Endodermal cell (in vitro differentiated cells): ENCODE measurements at regions not wholly inside any gene's neighbourhood (a gene's known extent, or its start where the extent isn't known, plus 50 kb on each side); places are given as distances from the start of the nearest gene placed in this dataset.
"Not testable (repeated sequence)": the region's sequence is repeated elsewhere in the genome, so short reads cannot be mapped to it uniquely, and the experiment has no call there.

Source experiments
- DNase-seq: peaks from one replicate; pipeline ENCODE4 v3.0.0-alpha.2; 2017
- H3K27ac ChIP-seq: 2 replicates; pipeline ENCODE4 v1.5.1; 2013; ENCODE audit warnings: mild to moderate bottlenecking, low read depth, low read length, moderate library complexity
- H3K27me3 ChIP-seq: 2 replicates; pipeline ENCODE4 v1.6.1; 2013; ENCODE audit warnings: mild to moderate bottlenecking, low read length, moderate library complexity; ENCODE audit not compliant: insufficient read depth, control insufficient read depth, poor library complexity, severe bottlenecking
- H3K36me3 ChIP-seq: 2 replicates; pipeline ENCODE4 v1.7.0; 2013; ENCODE audit warnings: mild to moderate bottlenecking, low read length, moderate library complexity; ENCODE audit not compliant: control insufficient read depth, insufficient read depth
- H3K4me1 ChIP-seq: one replicate; pipeline ENCODE4 v1.7.0; 2013; ENCODE audit warnings: low read length; ENCODE audit not compliant: control insufficient read depth, insufficient read depth
- H3K4me3 ChIP-seq: 2 replicates; pipeline ENCODE4 v1.5.1; 2013; ENCODE audit warnings: mild to moderate bottlenecking, low read length, moderate library complexity
- H3K9ac ChIP-seq: 2 replicates; pipeline ENCODE4 v1.6.1; 2013; ENCODE audit warnings: mild to moderate bottlenecking, low read length, moderate library complexity; ENCODE audit not compliant: poor library complexity, severe bottlenecking; ENCODE audit errors: extremely low read depth
- H3K9me3 ChIP-seq: 2 replicates; pipeline ENCODE4 v1.6.1; 2013; ENCODE audit warnings: mild to moderate bottlenecking, low read length, moderate library complexity; ENCODE audit not compliant: control insufficient read depth
- H3K27ac Mint-ChIP-seq: 2 replicates; pipeline ENCODE4 v1.8.0; 2020; ENCODE audit warnings: mixed read lengths
- H3K27me3 Mint-ChIP-seq: 2 replicates; pipeline ENCODE4 v1.8.0; 2021; ENCODE audit warnings: mild to moderate bottlenecking, mixed read lengths; ENCODE audit not compliant: insufficient read depth
- H3K36me3 Mint-ChIP-seq: 2 replicates; pipeline ENCODE4 v1.8.0; 2020; ENCODE audit warnings: low read depth, mixed read lengths
- H3K4me1 Mint-ChIP-seq: 2 replicates; pipeline ENCODE4 v1.8.0; 2020; ENCODE audit warnings: mixed read lengths
- H3K4me3 Mint-ChIP-seq: 2 replicates; pipeline ENCODE4 v1.8.0; 2020; ENCODE audit warnings: mild to moderate bottlenecking, moderate library complexity, mixed read lengths
- H3K9me3 Mint-ChIP-seq: 2 replicates; pipeline ENCODE4 v1.8.0; 2020; ENCODE audit warnings: mild to moderate bottlenecking, mixed read lengths
- CTCF ChIP-seq: fragments of 200-600 bp; sonication (generic); conservative IDR thresholded peaks from 2 replicates; pipeline ENCODE4 v1.5.0; 2021; ENCODE audit warnings: antibody characterized with exemption, mild to moderate bottlenecking
- WGBS, 2 experiments: methylation state at CpG; one replicate each; pipeline versions ENCODE4 v1.1.5 to v1.1.7; 2013; ENCODE audit warnings: missing lambda C conversion rate in 2 of 2, mixed read lengths in 1 of 2; ENCODE audit not compliant: insufficient coverage in 1 of 2, insufficient read length in 1 of 2; 5-methylcytosine and 5-hydroxymethylcytosine counted together

DNA sequence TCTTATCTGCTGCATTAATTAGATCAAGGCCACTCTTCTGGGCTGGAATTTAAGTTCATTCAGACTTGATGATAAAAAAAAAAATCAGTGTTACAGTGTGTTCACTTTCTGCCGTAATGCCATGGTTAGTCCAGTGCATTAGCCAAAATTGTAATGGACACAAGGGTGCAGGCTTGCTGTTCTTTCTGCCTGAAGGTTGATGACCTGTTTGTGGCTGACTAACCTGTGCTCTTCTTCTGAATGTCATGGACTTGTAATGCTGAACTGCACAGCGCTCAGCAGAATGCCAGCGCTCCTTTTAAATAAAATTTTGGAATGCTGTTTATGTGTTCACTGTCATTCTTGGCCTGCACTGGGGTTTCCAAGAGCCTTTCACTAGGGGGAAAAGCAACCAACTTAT lies 323.2 kb downstream of the ZNF248 start:
- Histone ChIP-seq H3K27ac (no peak overlapping the region), H3K9me3 (peaks cover 73% of the 10 kb centered on the region), H3K36me3 (no peaks in the 10 kb centered on the region), H3K27me3 (no peaks in the 10 kb centered on the region), H3K9ac (no peak overlapping the region), H3K4me3 (no peak overlapping the region), H3K4me1 (no peaks in the 10 kb centered on the region)
- H3K4me1 Mint-ChIP-seq: no peaks in the 10 kb centered on the region
- no peaks in the 10 kb centered on the region for H3K36me3 Mint-ChIP-seq
- H3K27me3 Mint-ChIP-seq: no peaks in the 10 kb centered on the region
- TF ChIP-seq CTCF: no peak
- no peak overlapping the region for H3K4me3 Mint-ChIP-seq
- peaks cover 89% of the 10 kb centered on the region for H3K9me3 Mint-ChIP-seq
- H3K27ac Mint-ChIP-seq: no peak overlapping the region
- DNase-seq: no peak
- 82 to 89% methylated on average over 3 of the region's 3 CpGs for WGBS, 2 experiments

- not testable (repeated sequence) for H3K27ac ChIP-seq, H3K27ac Mint-ChIP-seq, H3K9ac ChIP-seq, DNase-seq, H3K36me3 Mint-ChIP-seq, H3K36me3 ChIP-seq, H3K27me3 Mint-ChIP-seq, H3K27me3 ChIP-seq, H3K4me1 Mint-ChIP-seq, H3K4me1 ChIP-seq, H3K4me3 Mint-ChIP-seq, H3K4me3 ChIP-seq
- peak; percentile 37 for TF ChIP-seq CTCF
- peaks cover 76% of the 10 kb centered on the region for H3K9me3 Mint-ChIP-seq
- H3K9me3 ChIP-seq: peaks cover 70% of the 10 kb centered on the region
- 75% methylated on average over 2 of the region's 2 CpGs; no CpG with 5 or more reads in 1 of the 2 experiments for WGBS, 2 experiments
Measured at GRCh38 chr10:37525410-37525809, 332.0 kb downstream of the ZNF248 start.

GRCh38 chr10:37520488-37520887 lies 336.9 kb downstream of the ZNF248 start:
- 86% methylated on average over 1 of the region's 2 CpGs; no CpG with 5 or more reads in 1 of the 2 experiments for WGBS, 2 experiments
- no peaks in the 10 kb centered on the region for H3K4me1 Mint-ChIP-seq
- H3K9me3 Mint-ChIP-seq: peaks cover 66% of the 10 kb centered on the region
- Histone ChIP-seq H3K9ac (no peak overlapping the region), H3K36me3 (no peaks in the 10 kb centered on the region), H3K27ac (no peak overlapping the region), H3K4me3 (no peak overlapping the region), H3K4me1 (no peaks in the 10 kb centered on the region), H3K27me3 (no peaks in the 10 kb centered on the region), H3K9me3 (peaks cover 67% of the 10 kb centered on the region)
- DNase-seq: no peak
- H3K27me3 Mint-ChIP-seq: no peaks in the 10 kb centered on the region
- no peaks in the 10 kb centered on the region for H3K36me3 Mint-ChIP-seq
- H3K27ac Mint-ChIP-seq: no peak overlapping the region
- no peak overlapping the region for H3K4me3 Mint-ChIP-seq
- no peak for TF ChIP-seq CTCF

- H3K36me3 ChIP-seq, H3K36me3 Mint-ChIP-seq, H3K27me3 ChIP-seq, H3K4me1 ChIP-seq, DNase-seq, H3K9ac ChIP-seq, H3K4me3 Mint-ChIP-seq, H3K27me3 Mint-ChIP-seq, H3K27ac Mint-ChIP-seq, H3K4me1 Mint-ChIP-seq, H3K27ac ChIP-seq: not testable (repeated sequence)
- WGBS, 2 experiments: 70 to 79% methylated on average over 1 to 3 of the region's 3 CpGs
- Histone ChIP-seq H3K9me3 (peaks cover 80% of the 10 kb centered on the region), H3K4me3 (peak overlapping the region; percentile 29)
- peaks cover 78% of the 10 kb centered on the region for H3K9me3 Mint-ChIP-seq
Measured at GRCh38 chr10:37510520-37510919, 346.9 kb downstream of the ZNF248 start.
